ENCODE measurements at regions not wholly inside any gene's neighbourhood (a gene's known extent, or its start where the extent isn't known, plus 50 kb on each side); places are given as distances from the start of the nearest gene placed in this dataset.

DNA sequence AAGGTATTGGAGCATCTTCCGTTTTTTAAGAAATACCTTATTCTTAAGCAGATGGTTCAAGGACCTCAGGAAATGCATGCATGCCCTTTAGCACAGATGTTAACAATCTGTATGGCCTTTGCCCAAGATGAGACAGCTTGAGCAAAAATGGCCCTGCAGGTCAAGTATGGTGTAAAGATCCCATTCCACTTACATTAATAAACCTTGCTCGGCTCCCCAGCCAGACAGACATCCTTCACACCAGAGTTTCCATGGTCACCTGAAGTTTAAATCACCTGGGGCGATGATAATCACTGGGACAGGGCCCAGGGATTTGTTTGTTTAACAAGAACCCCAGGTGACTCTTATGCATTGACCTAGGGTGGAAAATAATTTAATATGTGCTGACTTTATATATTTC is 287.0 kb upstream of the NOCT start:
- TF ChIP-seq, protein P1, sequence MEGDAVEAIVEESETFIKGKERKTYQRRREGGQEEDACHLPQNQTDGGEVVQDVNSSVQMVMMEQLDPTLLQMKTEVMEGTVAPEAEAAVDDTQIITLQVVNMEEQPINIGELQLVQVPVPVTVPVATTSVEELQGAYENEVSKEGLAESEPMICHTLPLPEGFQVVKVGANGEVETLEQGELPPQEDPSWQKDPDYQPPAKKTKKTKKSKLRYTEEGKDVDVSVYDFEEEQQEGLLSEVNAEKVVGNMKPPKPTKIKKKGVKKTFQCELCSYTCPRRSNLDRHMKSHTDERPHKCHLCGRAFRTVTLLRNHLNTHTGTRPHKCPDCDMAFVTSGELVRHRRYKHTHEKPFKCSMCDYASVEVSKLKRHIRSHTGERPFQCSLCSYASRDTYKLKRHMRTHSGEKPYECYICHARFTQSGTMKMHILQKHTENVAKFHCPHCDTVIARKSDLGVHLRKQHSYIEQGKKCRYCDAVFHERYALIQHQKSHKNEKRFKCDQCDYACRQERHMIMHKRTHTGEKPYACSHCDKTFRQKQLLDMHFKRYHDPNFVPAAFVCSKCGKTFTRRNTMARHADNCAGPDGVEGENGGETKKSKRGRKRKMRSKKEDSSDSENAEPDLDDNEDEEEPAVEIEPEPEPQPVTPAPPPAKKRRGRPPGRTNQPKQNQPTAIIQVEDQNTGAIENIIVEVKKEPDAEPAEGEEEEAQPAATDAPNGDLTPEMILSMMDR (IDR thresholded peaks at IDR 0.05) = no peak
- no peak for TF ChIP-seq POLR2A (IDR thresholded peaks at IDR 0.05)
